ENCODE measurements at regions not wholly inside any gene's neighbourhood (a gene's known extent, or its start where the extent isn't known, plus 50 kb on each side); places are given as distances from the start of the nearest gene placed in this dataset.

- Histone ChIP-seq H3K4me1 (no peaks in the 10 kb centered on the region), H3K4me3 (no peak overlapping the region), H3K27ac (no peak overlapping the region), H3K9me3 (no peaks in the 10 kb centered on the region), H3K4me2 (no peak overlapping the region)
- ChIA-PET POLR2A (no interaction called here), CTCF (no interaction called here)
- ATAC-seq, result no peak
- 31% methylated on average over 3 of the region's 3 CpGs for WGBS (ENCODE audit: missing lambda C conversion rate)
- DNase-seq (ENCODE audit: low read depth in 1 of 2, low spot score in 1 of 2), result no peak
- FAIRE-seq, result no peak
- TF ChIP-seq MAZ (IDR thresholded peaks at IDR 0.05; ENCODE audit: borderline replicate concordance, low read depth, low read length) (no peak), ZNF302 (CRISPR knock-in tag; IDR thresholded peaks at IDR 0.05) (no peak), FOSB (CRISPR knock-in tag; IDR thresholded peaks at IDR 0.05) (no peak), CBX2 (IDR thresholded peaks at IDR 0.05; ENCODE audit: borderline replicate concordance, low read depth) (no peak), GATA3 (IDR thresholded peaks at IDR 0.05; ENCODE audit: borderline replicate concordance) (no peak), CBX8 (IDR thresholded peaks at IDR 0.05) (no peak), SMC3 (IDR thresholded peaks at IDR 0.05) (no peak), RNF2 (IDR thresholded peaks at IDR 0.05; ENCODE audit: borderline replicate concordance, low read depth) (no peak)
- TF ChIP-seq, protein P1, sequence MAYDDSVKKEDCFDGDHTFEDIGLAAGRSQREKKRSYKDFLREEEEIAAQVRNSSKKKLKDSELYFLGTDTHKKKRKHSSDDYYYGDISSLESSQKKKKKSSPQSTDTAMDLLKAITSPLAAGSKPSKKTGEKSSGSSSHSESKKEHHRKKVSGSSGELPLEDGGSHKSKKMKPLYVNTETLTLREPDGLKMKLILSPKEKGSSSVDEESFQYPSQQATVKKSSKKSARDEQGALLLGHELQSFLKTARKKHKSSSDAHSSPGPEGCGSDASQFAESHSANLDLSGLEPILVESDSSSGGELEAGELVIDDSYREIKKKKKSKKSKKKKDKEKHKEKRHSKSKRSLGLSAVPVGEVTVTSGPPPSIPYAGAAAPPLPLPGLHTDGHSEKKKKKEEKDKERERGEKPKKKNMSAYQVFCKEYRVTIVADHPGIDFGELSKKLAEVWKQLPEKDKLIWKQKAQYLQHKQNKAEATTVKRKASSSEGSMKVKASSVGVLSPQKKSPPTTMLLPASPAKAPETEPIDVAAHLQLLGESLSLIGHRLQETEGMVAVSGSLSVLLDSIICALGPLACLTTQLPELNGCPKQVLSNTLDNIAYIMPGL (CRISPR knock-in tag; IDR thresholded peaks at IDR 0.05; ENCODE audit: borderline replicate concordance), result no peak
Observed at GRCh38 chr1:239926184-239926583, 165.5 kb upstream of the FMN2 start.

DNA sequence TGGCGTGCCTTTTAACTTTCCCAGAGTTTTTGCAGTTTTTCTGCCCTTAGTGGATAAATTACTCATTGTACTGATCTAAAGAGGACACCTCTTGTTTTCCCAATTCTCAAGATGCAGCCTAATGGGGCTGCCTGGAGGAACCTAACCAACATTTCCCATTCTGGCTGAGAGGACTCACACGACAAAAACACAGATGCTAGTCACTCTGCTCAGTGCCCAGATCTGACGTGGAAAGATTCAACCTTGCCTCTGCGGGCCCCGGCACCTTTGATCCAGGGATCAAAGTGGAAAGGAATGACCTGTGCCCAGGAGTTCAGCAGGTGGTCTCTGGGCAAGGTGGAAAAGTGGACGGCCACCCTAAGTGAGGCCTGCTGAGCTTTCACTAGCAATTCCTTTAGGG, 162.4 kb upstream of the FMN2 start:
- Histone ChIP-seq H3K4me1 (no peaks in the 10 kb centered on the region), H3K4me2 (no peak overlapping the region), H3K4me3 (no peak overlapping the region), H3K27ac (no peak overlapping the region), H3K9me3 (no peaks in the 10 kb centered on the region)
- WGBS (ENCODE audit: missing lambda C conversion rate), result 74% methylated on average over 6 of the region's 6 CpGs
- no peak for FAIRE-seq
- ChIA-PET CTCF (interaction anchor here (1.3 kb wide), 1 partner anchor 22 kb away, joined by 3 read pairs; no protein-coding TSS in a partner anchor), POLR2A (no interaction called here)
- TF ChIP-seq, protein P2, sequence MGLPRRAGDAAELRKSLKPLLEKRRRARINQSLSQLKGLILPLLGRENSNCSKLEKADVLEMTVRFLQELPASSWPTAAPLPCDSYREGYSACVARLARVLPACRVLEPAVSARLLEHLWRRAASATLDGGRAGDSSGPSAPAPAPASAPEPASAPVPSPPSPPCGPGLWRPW (IDR thresholded peaks at IDR 0.05), result no peak
- no peak for TF ChIP-seq GATA3 (IDR thresholded peaks at IDR 0.05; ENCODE audit: borderline replicate concordance)
- no peak for TF ChIP-seq CBX8 (IDR thresholded peaks at IDR 0.05)
- no peak for TF ChIP-seq CTCF (IDR thresholded peaks at IDR 0.05)
- TF ChIP-seq FOSL2 (IDR thresholded peaks at IDR 0.05), result no peak
- TF ChIP-seq FOSL2 (CRISPR knock-in tag; IDR thresholded peaks at IDR 0.05), result no peak
- TF ChIP-seq RNF2 (IDR thresholded peaks at IDR 0.05; ENCODE audit: borderline replicate concordance, low read depth), result no peak
- no peak for TF ChIP-seq RAD21 (conservative IDR thresholded peaks at IDR 0.05 in 1 of 2, IDR thresholded peaks at IDR 0.05 in 1 of 2)
- TF ChIP-seq ELK1 (IDR thresholded peaks at IDR 0.05; ENCODE audit: low read depth, low read length), result no peak
- no peak for TF ChIP-seq HOXB13 (CRISPR knock-in tag; IDR thresholded peaks at IDR 0.05; ENCODE audit: low read depth)
- no peak for TF ChIP-seq BCL3 (IDR thresholded peaks at IDR 0.05)
- TF ChIP-seq PBX3 (IDR thresholded peaks at IDR 0.05), result no peak
- TF ChIP-seq, protein P1 (CRISPR knock-in tag; IDR thresholded peaks at IDR 0.05; ENCODE audit: borderline replicate concordance), result no peak
- no peak for TF ChIP-seq FOXS1 (CRISPR knock-in tag; IDR thresholded peaks at IDR 0.05)
- no peak for TF ChIP-seq TFCP2L1 (CRISPR knock-in tag; IDR thresholded peaks at IDR 0.05)
- no peak for TF ChIP-seq SMC3 (IDR thresholded peaks at IDR 0.05)
- no peak for TF ChIP-seq ATOH8 (CRISPR knock-in tag; IDR thresholded peaks at IDR 0.05; ENCODE audit: low read depth)
- TF ChIP-seq JUN (IDR thresholded peaks at IDR 0.05), result no peak
- TF ChIP-seq HOXA7 (CRISPR knock-in tag; IDR thresholded peaks at IDR 0.05), result no peak
- DNase-seq (ENCODE audit: low read depth in 1 of 2, low spot score in 1 of 2), result no peak
- no peak for ATAC-seq

Data from A549 (cell line).